GM19468 (cell line): ENCODE measurements at regions not wholly inside any gene's neighbourhood (a gene's known extent, or its start where the extent isn't known, plus 50 kb on each side); places are given as distances from the start of the nearest gene placed in this dataset.
"Not testable (repeated sequence)": the region's sequence is repeated elsewhere in the genome, so short reads cannot be mapped to it uniquely, and the experiment has no call there.

Source experiments
- ATAC-seq: cut with Tn5 transposase; IDR thresholded peaks from one replicate; pipeline ENCODE4 v1.9.1; 2021; ENCODE audit warnings: mild to moderate bottlenecking, moderate library complexity, moderate number of reproducible peaks; ENCODE audit not compliant: unreplicated experiment; ENCODE audit errors: extremely low read depth

GRCh38 chr14:40336846-40337245 lies 904.6 kb upstream of the FBXO33 start:
- ATAC-seq, result no peak

GRCh38 chr14:40326519-40326918 lies 894.3 kb upstream of the FBXO33 start:
- not testable (repeated sequence) for ATAC-seq

- ATAC-seq, result no peak
Observed at GRCh38 chr14:40318211-40318719, 886.0 kb upstream of the FBXO33 start.

- no peak for ATAC-seq
Observed at GRCh38 chr14:40317690-40318089, 885.5 kb upstream of the FBXO33 start.

- no peak for ATAC-seq
Observed at GRCh38 chr14:40312296-40312695, 880.1 kb upstream of the FBXO33 start.

GRCh38 chr14:40309124-40309523 lies 876.9 kb upstream of the FBXO33 start:
- no peak for ATAC-seq

- no peak for ATAC-seq
Observed at GRCh38 chr14:40308240-40308639, 876.0 kb upstream of the FBXO33 start.

GRCh38 chr14:40296821-40297220 lies 864.6 kb upstream of the FBXO33 start:
- ATAC-seq, result no peak

GRCh38 chr14:40292664-40293063 lies 860.4 kb upstream of the FBXO33 start:
- no peak for ATAC-seq

GRCh38 chr14:40282196-40282595 lies 850.0 kb upstream of the FBXO33 start:
- ATAC-seq, result no peak

- ATAC-seq, result no peak
Observed at GRCh38 chr14:40280652-40281051, 848.4 kb upstream of the FBXO33 start.

GRCh38 chr14:40273417-40273816 lies 841.2 kb upstream of the FBXO33 start:
- ATAC-seq, result no peak

GRCh38 chr14:40271480-40271879 lies 839.2 kb upstream of the FBXO33 start:
- ATAC-seq, result no peak

GRCh38 chr14:40269436-40269835 lies 837.2 kb upstream of the FBXO33 start:
- ATAC-seq, result no peak

GRCh38 chr14:40268236-40268635 lies 836.0 kb upstream of the FBXO33 start:
- ATAC-seq, result no peak

- ATAC-seq, result no peak
Observed at GRCh38 chr14:40265096-40265495, 832.9 kb upstream of the FBXO33 start.

GRCh38 chr14:40252817-40253447 lies 820.7 kb upstream of the FBXO33 start:
- no peak for ATAC-seq

- no peak for ATAC-seq
Observed at GRCh38 chr14:40248671-40249070, 816.4 kb upstream of the FBXO33 start.

- no peak for ATAC-seq
Observed at GRCh38 chr14:40240245-40240859, 808.1 kb upstream of the FBXO33 start.

GRCh38 chr14:40232302-40232701 lies 800.1 kb upstream of the FBXO33 start:
- ATAC-seq, result no peak

GRCh38 chr14:40229676-40230075 lies 797.4 kb upstream of the FBXO33 start:
- no peak for ATAC-seq

- no peak for ATAC-seq
Observed at GRCh38 chr14:40222996-40223395, 790.8 kb upstream of the FBXO33 start.
